T follicular helper cell (primary cell): ENCODE measurements at regions not wholly inside any gene's neighbourhood (a gene's known extent, or its start where the extent isn't known, plus 50 kb on each side); places are given as distances from the start of the nearest gene placed in this dataset.
"Not testable (repeated sequence)": the region's sequence is repeated elsewhere in the genome, so short reads cannot be mapped to it uniquely, and the experiment has no call there.

ENCODE experiments used
- DNase-seq: peaks from one replicate; pipeline ENCODE4 v3.0.0-alpha.2; 2020; ENCODE audit warnings: low read depth

DNA sequence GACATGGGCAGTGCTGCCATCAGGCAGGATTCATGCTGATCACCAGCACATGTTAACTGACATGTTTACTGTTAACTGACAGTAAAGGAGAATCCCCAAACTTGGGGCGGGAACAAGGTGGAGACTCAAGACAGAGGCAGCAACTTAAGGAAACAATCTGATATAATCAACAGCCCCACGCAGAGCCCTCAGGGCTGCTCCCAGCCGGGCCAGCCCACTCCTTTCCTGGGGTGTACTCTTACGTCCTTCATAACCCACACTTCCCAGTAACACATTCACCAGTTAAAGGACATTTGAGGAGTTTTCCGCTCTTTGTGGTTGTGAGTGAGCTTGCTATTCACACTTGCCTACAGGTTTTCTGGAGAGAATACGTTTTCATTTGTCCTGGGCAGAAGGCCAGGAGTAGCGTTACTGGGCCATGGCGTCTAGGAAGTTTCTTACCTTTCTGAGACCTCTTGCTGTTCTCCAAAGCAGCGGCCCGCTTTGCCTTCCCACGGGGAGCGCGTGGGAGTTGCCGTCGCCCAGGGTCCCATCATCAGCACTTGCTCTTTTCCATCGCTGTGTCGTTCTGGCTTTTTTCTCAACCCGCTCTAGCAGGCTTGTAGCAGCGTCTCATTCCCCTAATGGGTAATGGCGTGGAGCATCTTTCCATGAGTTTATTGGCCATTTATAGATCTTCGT lies 56.4 kb downstream of the FOXF2 start:
- no peak for DNase-seq

- DNase-seq, result no peak
These were observed 60.5 kb downstream of the FOXF2 start for GRCh38 chr6:1449896-1450295.

GRCh38 chr6:1453024-1453423 lies 63.6 kb downstream of the FOXF2 start:
- DNase-seq, result no peak

- DNase-seq, result not testable (repeated sequence)
These were observed 67.4 kb downstream of the FOXF2 start for GRCh38 chr6:1456816-1457215.

DNA sequence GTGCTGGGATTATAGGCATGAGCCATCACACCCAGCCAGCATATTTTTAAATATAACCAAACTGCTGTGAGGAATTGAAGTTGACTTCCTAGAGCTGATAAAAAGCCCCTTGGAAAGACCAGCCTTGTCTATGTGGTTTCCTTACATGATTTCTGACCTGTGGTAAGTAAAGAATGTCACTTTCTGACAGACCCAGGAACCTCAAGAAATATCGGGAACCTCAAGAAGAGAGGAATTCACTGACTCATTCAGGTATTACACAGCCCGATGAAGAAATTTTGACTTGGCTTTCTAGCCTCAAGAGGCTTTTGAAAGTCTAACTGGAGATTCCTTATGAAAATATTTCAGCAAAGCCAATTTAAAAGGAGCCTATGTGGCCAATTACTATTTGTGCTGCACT lies 71.8 kb downstream of the FOXF2 start:
- DNase-seq, result no peak

DNA sequence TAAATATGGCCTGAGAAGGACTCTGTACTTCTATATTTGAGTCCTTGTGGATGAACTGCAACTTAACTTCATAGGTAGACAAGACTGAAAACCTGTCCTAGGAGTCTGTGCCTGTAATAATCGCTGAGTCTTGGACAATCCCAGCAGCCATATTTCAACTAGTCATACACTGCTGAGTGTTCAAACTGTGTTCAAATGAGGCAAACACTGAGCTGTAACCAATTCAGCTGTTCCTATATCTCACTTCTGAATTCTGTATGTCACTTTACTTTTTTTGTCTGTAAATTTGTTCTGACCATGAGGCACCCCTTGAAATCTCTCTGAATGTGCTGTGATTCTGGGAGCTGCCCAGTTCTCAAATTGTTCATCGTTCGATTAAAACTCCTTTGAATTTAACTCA lies 72.4 kb downstream of the FOXF2 start:
- DNase-seq, result no peak

- no peak for DNase-seq
These were observed 73.9 kb downstream of the FOXF2 start for GRCh38 chr6:1463275-1463674.

GRCh38 chr6:1463751-1464426 lies 74.5 kb downstream of the FOXF2 start:
- no peak for DNase-seq

GRCh38 chr6:1464781-1465370 lies 75.5 kb downstream of the FOXF2 start:
- DNase-seq, result no peak

DNA sequence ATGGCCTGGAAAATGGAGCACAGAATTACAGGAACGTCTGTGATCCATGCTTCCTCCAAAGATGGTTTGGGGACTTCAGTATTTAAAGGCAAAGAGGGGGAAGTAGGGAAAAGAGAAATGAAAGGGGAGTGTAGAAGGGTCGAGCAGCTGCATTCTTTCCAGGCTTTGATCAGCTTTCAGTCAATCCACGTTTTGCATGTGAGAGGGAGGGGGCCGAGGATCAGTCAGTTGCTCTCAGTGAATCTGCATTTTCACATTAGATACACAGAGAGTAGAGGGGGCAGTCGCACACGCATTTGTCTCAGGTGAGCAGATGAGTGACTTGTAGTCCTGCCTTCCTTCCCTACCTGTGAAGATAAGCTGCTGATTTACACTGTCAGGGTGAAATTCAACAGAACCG lies 78.8 kb downstream of the FOXF2 start:
- DNase-seq, result no peak

DNA sequence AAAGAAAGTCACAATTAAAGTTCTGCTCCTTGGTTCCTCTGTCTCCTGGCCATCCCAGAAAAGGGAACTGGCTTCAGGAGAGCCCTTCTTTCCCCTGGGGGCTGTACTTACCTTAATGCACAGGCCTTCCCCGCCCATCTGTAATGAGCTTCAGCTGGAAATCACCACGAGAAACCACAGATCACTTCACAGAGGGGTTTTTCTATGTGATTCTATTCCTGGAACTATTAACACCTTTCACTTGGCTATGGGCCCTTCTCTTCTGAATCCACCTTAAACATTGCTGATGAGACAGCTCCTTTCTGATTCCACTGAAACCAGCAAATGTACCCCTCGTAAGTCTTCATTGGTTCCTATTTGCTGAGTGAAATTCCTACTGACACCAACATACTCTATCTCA lies 80.7 kb downstream of the FOXF2 start:
- DNase-seq, result no peak

DNA sequence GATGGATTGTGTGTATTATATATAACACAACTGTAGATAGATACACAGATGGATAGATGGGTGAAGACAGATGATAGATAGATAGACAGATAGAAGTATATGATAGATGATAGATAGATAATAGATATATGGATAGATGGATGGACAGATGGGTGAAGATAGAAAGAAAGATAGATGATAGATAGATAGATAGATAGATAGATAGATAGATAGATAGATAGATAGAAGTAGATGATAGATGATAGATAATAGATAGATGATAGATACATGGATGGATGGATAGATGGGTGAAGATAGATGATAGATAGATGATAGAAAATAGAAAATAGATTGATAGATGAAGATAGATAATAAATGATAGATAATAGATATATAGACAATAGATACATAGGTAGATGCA lies 83.3 kb downstream of the FOXF2 start:
- DNase-seq, result no peak

GRCh38 chr6:1473166-1473565 lies 83.8 kb downstream of the FOXF2 start:
- no peak for DNase-seq

- no peak for DNase-seq
These were observed 84.2 kb downstream of the FOXF2 start for GRCh38 chr6:1473598-1473997.

DNA sequence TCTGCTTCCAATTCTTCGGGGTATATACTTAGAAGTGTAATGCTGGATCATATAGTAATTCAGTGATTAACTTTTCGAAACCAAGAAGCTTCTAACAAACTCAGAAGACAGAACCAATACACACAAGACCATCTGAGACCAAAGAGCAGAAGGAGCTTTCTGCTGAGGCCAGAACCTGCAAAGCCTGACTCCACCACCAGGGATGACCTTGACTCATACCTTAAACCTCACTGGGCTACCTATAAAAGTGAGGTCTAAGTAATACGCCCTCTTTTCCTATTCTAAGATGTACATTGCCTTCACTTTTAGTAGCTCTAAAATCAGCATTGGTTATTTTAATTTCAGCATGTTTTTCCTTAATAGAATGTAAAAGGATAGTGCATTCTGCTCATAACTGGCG lies 84.8 kb downstream of the FOXF2 start:
- DNase-seq, result no peak

GRCh38 chr6:1475174-1475573 lies 85.8 kb downstream of the FOXF2 start:
- DNase-seq, result no peak

DNA sequence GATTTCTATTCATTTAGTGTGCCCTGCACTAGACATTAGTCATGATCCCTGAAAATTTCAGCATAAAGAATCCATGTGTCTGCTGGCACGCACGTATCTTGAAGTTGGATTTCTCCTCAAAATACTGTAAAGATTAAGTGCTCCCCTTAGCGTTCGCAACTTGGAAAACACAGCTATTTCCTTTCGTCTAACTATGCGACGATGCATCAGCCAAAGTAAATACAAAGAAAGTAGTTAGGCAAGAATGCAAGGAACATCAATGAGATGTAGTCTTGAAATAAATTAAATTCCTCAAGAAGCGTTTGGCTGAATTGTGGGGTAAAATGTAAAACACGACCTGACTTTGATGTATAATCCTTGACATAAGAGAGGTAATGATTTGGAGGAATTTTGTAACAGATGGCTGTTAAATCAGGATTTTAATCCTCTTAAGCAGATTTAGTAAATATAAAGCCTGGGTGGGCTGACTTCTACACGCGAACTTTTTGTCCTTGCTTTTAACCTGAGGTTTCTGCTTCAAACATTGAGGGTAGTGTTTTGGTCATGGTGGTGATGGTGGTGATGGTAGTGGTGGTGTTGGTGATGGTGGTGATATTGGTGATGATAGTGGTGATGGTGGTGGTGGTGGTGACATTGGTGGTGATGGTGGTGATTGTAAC lies 88.2 kb downstream of the FOXF2 start:
- DNase-seq, result no peak

DNA sequence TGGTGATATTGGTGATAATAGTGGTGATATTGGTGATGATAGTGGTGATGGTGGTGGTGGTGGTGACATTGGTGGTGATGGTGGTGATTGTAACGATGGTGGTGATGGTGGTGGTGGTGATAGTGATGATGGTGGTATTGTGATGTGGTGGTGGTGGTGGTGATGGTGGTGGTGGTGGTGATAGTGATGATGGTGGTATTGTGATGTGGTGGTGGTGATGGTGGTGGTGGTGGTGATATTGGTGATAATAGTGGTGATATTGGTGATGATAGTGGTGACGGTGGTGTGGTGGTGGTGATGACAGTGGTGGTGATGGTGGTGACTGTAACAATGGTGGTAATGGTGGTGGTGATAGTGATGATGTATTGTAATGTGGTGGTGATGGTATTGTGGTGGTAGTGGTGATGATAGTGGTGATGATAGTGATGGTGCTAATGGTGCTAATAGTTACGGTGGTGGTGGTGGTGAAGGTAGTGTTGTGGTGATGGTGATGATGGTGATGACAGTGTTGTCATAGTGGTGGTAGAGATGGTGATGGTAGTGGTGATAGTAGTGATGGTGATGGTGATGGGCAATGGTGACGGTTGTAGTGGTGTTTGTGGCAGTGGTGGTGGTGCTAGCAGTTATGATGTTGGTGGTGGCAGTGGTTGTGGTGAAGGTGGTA lies 88.9 kb downstream of the FOXF2 start:
- DNase-seq, result not testable (repeated sequence)

DNA sequence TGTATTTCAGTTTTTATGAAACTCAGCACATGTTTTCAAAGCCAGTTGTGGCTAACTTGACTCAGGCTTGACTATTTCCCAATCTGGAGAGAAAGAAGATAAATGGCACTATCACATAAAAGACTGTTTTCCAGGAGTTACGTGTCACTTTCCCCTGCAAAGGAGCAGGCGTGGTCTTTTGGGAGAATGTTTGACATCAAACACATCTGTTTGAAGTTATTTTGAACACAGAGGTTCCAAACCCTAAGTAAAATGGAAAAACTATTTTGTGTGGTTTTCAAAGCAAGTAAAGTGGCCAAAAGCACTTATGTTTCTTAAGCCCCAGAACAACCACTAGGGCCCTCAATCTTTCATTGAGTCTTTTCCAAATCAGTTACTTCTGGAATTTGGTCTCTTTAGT lies 89.7 kb downstream of the FOXF2 start:
- DNase-seq, result no peak

GRCh38 chr6:1479601-1480221 lies 90.3 kb downstream of the FOXF2 start:
- no peak for DNase-seq

GRCh38 chr6:1481286-1481685 lies 91.9 kb downstream of the FOXF2 start:
- DNase-seq, result no peak
